ENCODE measurements at regions not wholly inside any gene's neighbourhood (a gene's known extent, or its start where the extent isn't known, plus 50 kb on each side); places are given as distances from the start of the nearest gene placed in this dataset.

- DNase-seq (ENCODE audit: low read depth in 4 of 4, low spot score in 3 of 4), result no peak
These were observed 54.5 kb upstream of the FAM78B start for GRCh38 chr1:166221316-166221715.

GRCh38 chr1:166233750-166234366 is 67.1 kb upstream of the FAM78B start:
- no peak for DNase-seq (ENCODE audit: low read depth in 4 of 4, low spot score in 3 of 4)

DNA sequence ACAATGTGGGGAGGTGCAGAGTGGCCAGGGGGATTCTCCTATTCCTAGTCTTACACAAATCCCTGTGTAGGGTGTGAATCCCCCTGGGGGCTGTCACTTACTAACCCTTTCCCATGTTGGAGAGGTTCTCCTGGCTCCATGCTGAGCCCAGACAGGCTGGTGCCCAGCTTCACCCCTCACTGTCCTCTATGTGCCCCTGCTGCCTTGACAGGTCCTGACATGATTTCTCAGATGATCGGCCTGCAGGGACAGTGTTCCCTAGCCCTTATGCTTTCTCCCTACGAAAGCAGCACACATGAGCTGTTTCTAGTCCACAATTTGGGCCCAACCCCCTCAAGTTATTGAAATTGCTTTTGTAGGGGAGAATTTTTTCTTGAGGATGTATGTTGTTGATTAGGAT is 68.9 kb upstream of the FAM78B start:
- no peak for DNase-seq (ENCODE audit: low read depth in 4 of 4, low spot score in 3 of 4)

GRCh38 chr1:166237675-166238074 is 70.9 kb upstream of the FAM78B start:
- no peak for DNase-seq (ENCODE audit: low read depth in 4 of 4, low spot score in 3 of 4)

DNA sequence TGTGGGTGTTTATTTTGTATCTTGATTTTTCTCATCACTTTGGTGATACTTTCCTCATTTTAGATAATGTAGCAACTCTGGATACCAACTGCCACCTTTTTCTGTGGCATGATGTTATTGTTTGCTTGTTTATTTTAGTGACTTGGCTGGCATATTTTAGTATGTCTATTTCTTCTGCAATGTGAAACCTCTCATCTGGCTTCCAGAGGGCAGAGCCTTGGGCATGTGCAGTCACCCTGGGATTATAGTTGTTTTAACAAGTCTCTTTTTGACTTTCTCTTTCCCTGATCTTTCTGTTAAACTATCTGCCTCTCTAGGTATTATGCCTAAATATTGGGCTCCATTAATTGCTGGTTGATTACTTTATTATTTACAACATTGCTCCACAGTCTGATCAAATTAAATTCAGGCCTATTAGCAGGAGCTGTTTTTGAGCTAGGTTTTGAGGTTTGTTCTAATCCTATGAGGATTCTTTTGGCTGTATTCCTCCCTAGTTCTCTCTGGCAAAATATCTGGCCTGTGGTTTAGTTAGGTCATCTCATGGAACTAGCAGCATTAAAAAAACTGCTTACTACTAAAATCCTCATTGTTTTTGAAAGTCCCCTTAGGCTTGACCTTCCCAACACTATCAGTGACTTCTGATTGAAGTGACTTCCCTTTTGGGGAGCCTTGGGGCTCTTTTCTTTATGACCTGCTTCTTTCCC is 86.4 kb upstream of the FAM78B start:
- DNase-seq (ENCODE audit: low read depth in 4 of 4, low spot score in 3 of 4), result no peak

- DNase-seq (ENCODE audit: low read depth in 4 of 4, low spot score in 3 of 4), result no peak
These were observed 91.2 kb upstream of the FAM78B start for GRCh38 chr1:166258017-166258416.

DNA sequence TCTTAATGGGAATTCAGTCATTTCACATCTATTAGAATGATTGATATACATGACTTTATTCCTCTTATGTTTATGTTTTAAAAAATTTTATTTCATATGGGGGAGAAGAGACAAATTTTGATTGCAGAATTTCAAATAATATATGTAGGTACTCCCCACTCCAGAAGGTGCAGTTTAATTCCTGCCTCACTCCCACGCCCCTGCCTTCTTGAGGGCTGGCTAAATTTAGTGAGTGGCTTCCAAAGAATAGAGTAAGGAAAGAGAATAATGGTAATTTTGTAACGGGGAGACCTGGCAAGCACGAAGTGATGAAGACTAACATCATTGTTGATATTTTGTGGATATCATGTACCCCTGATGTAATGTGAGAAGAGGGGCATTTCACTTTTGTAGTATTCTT is 94.7 kb upstream of the FAM78B start:
- no peak for DNase-seq (ENCODE audit: low read depth in 4 of 4, low spot score in 3 of 4)

DNA sequence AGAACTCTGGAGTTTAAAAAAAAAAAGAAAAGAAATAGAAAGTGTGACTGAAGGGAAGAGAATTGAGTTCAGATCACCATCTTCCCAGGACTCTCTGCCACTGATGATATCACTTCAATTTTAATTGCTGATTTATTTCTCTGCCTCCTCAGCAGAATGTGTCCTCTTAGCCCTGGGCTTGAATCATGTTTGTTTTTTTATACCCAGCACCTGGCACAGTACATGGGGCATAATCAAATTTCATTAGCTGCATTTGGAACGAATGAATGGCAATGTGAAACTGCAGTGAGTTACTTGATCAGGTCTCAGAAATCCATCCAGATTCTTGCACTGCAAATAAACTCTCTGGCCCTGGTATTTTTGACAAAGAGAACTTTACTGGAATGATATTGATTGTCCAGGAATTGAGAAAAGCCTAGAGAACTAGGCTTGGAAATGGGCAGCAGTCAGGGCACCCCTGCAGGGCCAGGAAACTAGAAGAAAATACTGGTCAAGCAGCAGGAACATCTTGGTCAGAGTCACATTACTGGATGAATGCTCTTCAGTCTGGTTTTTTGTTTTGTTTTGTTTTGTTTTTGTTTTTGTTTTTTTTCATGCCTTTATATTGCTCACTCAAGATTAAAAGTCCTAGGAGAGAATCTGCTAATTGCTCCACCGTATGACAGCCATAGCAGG is 103.8 kb upstream of the FAM78B start:
- DNase-seq (ENCODE audit: low read depth in 4 of 4, low spot score in 3 of 4), result no peak

DNA sequence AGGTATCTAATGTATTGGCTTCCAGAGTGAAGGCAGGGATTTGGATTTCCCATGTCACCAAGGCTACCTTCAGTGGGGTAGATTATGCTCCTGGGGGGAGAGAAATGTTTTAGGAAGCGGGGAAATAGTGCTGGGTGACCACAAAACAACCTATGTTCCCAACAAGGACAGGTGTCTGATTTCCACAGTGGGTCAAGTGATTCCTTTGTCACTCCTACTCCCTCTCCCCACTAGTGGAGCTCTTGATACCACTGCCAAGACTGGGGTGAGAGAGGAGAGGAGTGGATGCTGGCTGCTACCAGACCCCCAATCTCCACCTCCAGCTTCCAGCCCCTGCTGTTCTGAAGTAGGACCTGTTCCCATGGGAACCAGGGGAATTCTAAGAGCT is 104.3 kb upstream of the FAM78B start:
- DNase-seq (ENCODE audit: low read depth in 4 of 4, low spot score in 3 of 4), result no peak

- no peak for DNase-seq (ENCODE audit: low read depth in 4 of 4, low spot score in 3 of 4)
These were observed 105.4 kb upstream of the FAM78B start for GRCh38 chr1:166272155-166272554.

- no peak for DNase-seq (ENCODE audit: low read depth in 4 of 4, low spot score in 3 of 4)
These were observed 106.0 kb upstream of the FAM78B start for GRCh38 chr1:166272851-166273250.

DNA sequence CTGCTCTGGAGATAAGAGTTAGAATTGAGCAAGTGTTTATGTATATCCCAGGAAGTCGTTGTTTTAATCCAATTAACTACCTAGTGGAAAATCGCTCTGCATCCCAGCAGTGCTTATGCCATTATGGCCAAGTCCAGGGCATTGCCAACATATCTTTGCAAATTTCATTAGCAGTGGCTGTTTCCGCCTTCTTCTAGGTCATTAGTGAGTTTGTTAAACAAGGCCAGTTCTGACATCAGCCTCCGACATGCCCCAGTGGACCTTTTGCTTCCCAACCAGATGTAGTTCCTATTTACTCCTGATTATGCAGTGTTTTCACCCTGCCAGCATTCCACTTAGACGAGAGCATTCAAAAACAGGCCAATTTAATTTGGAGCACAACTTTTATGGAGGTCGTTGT is 106.8 kb upstream of the FAM78B start:
- no peak for DNase-seq (ENCODE audit: low read depth in 4 of 4, low spot score in 3 of 4)

- no peak for DNase-seq (ENCODE audit: low read depth in 4 of 4, low spot score in 3 of 4)
These were observed 115.8 kb upstream of the FAM78B start for GRCh38 chr1:166282391-166283137.

GRCh38 chr1:166283190-166283589 is 116.4 kb upstream of the FAM78B start:
- no peak for DNase-seq (ENCODE audit: low read depth in 4 of 4, low spot score in 3 of 4)

- DNase-seq (ENCODE audit: low read depth in 4 of 4, low spot score in 3 of 4), result no peak
These were observed 116.8 kb upstream of the FAM78B start for GRCh38 chr1:166283600-166283999.

GRCh38 chr1:166289309-166290050 is 122.7 kb upstream of the FAM78B start:
- no peak for DNase-seq (ENCODE audit: low read depth in 4 of 4, low spot score in 3 of 4)

- DNase-seq (ENCODE audit: low read depth in 4 of 4, low spot score in 3 of 4), result no peak
These were observed 128.9 kb upstream of the FAM78B start for GRCh38 chr1:166295656-166296055.

DNA sequence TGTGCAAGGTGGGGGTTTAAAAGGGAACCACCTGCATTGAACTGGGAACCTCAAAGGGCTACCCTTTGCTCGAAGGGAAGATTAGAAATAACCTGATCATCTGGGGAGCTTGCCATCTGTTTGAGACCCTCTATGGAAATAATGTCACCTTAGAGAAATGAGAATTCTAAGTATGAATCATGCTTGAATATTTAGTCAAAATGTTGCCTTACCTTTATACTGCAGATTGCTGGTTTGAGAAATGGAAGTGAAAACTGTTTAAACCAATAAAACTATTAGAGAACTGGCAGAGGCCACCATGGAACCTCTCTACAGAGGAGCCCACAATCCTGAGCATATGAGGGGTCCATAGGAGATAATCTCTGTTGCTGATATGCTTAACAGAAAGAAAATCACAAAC is 131.2 kb upstream of the FAM78B start:
- DNase-seq (ENCODE audit: low read depth in 4 of 4, low spot score in 3 of 4), result no peak

DNA sequence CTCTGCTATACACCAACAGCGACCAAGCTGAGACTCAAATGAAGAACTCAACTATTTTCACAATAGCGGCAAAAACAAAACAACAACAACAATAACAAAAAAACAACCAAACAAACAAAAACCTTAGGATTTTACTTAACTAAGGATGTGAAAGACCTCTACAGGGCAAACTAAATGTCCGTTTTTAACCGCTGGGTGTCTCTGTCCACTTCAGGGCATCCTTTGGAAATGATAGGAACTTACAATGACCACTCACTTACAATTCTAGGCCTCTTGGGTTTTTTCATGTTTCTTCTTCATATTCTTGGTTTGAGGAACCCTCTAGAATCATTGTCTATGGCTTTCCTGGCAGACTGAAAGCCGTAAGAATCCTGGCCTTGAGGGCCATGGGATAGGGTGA is 134.0 kb upstream of the FAM78B start:
- no peak for DNase-seq (ENCODE audit: low read depth in 4 of 4, low spot score in 3 of 4)

DNA sequence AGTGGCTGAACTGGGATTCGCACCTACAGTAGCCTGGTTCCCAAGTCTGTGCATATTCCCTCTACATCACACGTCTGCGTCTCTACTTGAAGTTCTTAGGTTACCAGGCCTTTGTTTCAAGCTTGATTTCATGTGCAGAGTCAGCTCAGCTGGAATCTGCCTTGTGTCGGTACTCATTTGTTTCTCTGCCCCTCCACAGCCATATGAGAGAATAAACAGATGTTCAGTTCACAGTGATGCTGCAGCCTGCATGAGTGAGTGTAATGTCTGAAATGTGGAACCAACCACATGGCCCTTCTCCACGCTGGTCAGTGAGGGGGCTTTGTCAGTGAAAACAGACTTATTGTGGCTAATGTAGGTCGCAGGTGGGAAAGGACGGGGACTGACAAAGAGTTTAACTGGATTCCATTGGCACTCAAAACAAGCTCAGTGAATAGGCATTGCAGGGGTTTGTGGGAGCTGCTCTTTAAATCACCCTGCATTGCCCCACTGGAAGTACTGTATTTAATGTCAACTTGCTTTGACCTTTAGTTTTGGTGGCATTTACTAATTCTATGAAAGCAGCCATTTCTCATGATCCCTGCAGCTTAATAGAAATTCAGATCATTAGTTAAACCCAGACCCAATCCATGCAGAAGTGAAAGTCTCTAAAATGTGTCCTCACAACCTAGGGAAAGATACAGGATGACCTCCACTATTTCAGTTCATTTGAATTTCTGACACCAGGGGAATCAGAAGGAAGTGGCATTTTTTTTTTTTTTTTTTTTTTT is 136.4 kb upstream of the FAM78B start:
- DNase-seq (ENCODE audit: low read depth in 4 of 4, low spot score in 3 of 4), result no peak

All from left renal pelvis (tissue), 4 donors.